Endothelial cell of umbilical vein (primary cell): ENCODE measurements at regions not wholly inside any gene's neighbourhood (a gene's known extent, or its start where the extent isn't known, plus 50 kb on each side); places are given as distances from the start of the nearest gene placed in this dataset.
"Not testable (repeated sequence)": the region's sequence is repeated elsewhere in the genome, so short reads cannot be mapped to it uniquely, and the experiment has no call there.

Experiments
- BruUV-seq: library from RNA; stranded (reverse); fragments of 400-500 nt; replicated peaks from 2 replicates; lab custom pipeline; 2021; lab: Mats Ljungman, UMichigan
- CTCF ChIA-PET: fragments of 300-600, 350-600 bp; sonication (Branson Sonifier 250); formaldehyde crosslinking; loops from one replicate; lab custom pipeline; 2021; ENCODE audit warnings: antibody characterized with exemption, inconsistent platforms; lab: Charles Lee
- POLR2A ChIA-PET: fragments of 300-600, 350-600 bp; sonication (Branson Sonifier 250); formaldehyde crosslinking; loops from one replicate; lab custom pipeline; 2021; ENCODE audit warnings: antibody characterized with exemption, inconsistent platforms; lab: Charles Lee
- DNase-seq: peaks from one replicate; pipeline ENCODE4 v3.0.0-alpha.2; 2011; ENCODE audit warnings: low read depth, low spot score
- FAIRE-seq: peaks from 2 replicates; lab custom pipeline; 2011; peaks lifted over from hg19 to GRCh38; lab: Jason Lieb, UNC
- H2AFZ ChIP-seq: 2 replicates; pipeline ENCODE4 v1.6.0; 2012; ENCODE audit warnings: low read depth, low read length, control low read depth, inconsistent platforms
- H3K27ac ChIP-seq: 2 replicates; pipeline ENCODE4 v1.5.1; 2011; ENCODE audit warnings: low read depth, mild to moderate bottlenecking, control low read depth, low read length, moderate library complexity; ENCODE audit not compliant: insufficient read depth
- H3K27me3 ChIP-seq, 2 experiments: 2 replicates each; pipeline versions ENCODE4 v1.6.0 to v1.6.1; 2011; ENCODE audit warnings: low read length in 2 of 2, mixed read lengths in 1 of 2; ENCODE audit not compliant: control insufficient read depth in 2 of 2, insufficient read depth in 2 of 2
- H3K36me3 ChIP-seq, 2 experiments: 2 replicates in 1 of 2; 3 replicates in 1 of 2; pipeline ENCODE4 v1.5.1; 2011; ENCODE audit warnings: low read length in 2 of 2, mild to moderate bottlenecking in 1 of 2, moderate library complexity in 1 of 2; ENCODE audit not compliant: control insufficient read depth in 2 of 2, insufficient read depth in 2 of 2; ENCODE audit errors: extremely low read depth in 1 of 2
- H3K4me1 ChIP-seq: 3 replicates; pipeline ENCODE4 v1.5.1; 2011; ENCODE audit warnings: mild to moderate bottlenecking, low read length; ENCODE audit not compliant: control insufficient read depth, insufficient read depth; ENCODE audit errors: extremely low read depth
- H3K4me2 ChIP-seq: 2 replicates; pipeline ENCODE4 v1.6.1; 2011; ENCODE audit warnings: low read length, control low read depth, mixed read lengths; ENCODE audit not compliant: insufficient read depth
- H3K4me3 ChIP-seq, 3 experiments: fragments of 200-600 bp in 1 of 3; sonication (generic), shearing (Covaris generic) in 1 of 3; replicated peaks in 1 of 3; 2 replicates each; pipeline ENCODE4 v1.5.1; 2011 to 2016; ENCODE audit warnings: control low read depth in 3 of 3, low read length in 3 of 3, mild to moderate bottlenecking in 2 of 3, inconsistent platforms in 1 of 3, low read depth in 1 of 3, moderate library complexity in 1 of 3; ENCODE audit not compliant: insufficient read depth in 1 of 3
- H3K79me2 ChIP-seq: 2 replicates; pipeline ENCODE4 v1.6.0; 2012; ENCODE audit warnings: low read length, inconsistent platforms; ENCODE audit not compliant: control insufficient read depth, insufficient read depth
- H3K9ac ChIP-seq: replicated peaks from 2 replicates; pipeline ENCODE3; 2011; ENCODE audit warnings: low read length, control low read depth; ENCODE audit not compliant: insufficient read depth; ENCODE audit errors: extremely low read depth
- H3K9me1 ChIP-seq: replicated peaks from 3 replicates; pipeline ENCODE4 v1.6.0; 2011; ENCODE audit warnings: mild to moderate bottlenecking, low read length; ENCODE audit not compliant: control insufficient read depth, insufficient read depth; ENCODE audit errors: extremely low read depth
- H3K9me3 ChIP-seq: replicated peaks from 2 replicates; pipeline ENCODE4 v1.5.1; 2012; ENCODE audit warnings: low read length, inconsistent platforms; ENCODE audit not compliant: control insufficient read depth, insufficient read depth
- H4K20me1 ChIP-seq: replicated peaks from 2 replicates; pipeline ENCODE3; 2011; ENCODE audit warnings: mild to moderate bottlenecking, low read length; ENCODE audit not compliant: control insufficient read depth, insufficient read depth; ENCODE audit errors: extremely low read depth
- CTCF ChIP-seq, 2 donors: IDR thresholded peaks; 1 replicate in 1 of 2; 2 replicates in 1 of 2; pipeline ENCODE4 v1.5.1; 2011; ENCODE audit warnings: low read length in 2 of 2, mild to moderate bottlenecking in 2 of 2, moderate library complexity in 2 of 2, control low read depth in 1 of 2, inconsistent platforms in 1 of 2, low read depth in 1 of 2; ENCODE audit not compliant: insufficient read depth in 1 of 2; ENCODE audit errors: extremely low read depth in 1 of 2
- EZH2 ChIP-seq: IDR thresholded peaks from 2 replicates; pipeline ENCODE4 v1.6.1; 2012; ENCODE audit warnings: borderline replicate concordance, low read depth, mild to moderate bottlenecking, moderate library complexity, low read length, inconsistent platforms; ENCODE audit not compliant: severe bottlenecking
- FOS ChIP-seq: IDR thresholded peaks from 2 replicates; pipeline ENCODE4 v1.6.1; 2011; ENCODE audit warnings: mild to moderate bottlenecking, low read length, moderate library complexity, borderline replicate concordance; ENCODE audit not compliant: insufficient read depth
- GATA2 ChIP-seq: IDR thresholded peaks from 2 replicates; pipeline ENCODE4 v1.7.0; 2011; ENCODE audit warnings: low read depth, mild to moderate bottlenecking, moderate library complexity, mixed read lengths, low read length; ENCODE audit not compliant: insufficient read length, insufficient read depth
- JUN ChIP-seq: IDR thresholded peaks from 2 replicates; pipeline ENCODE4 v1.6.1; 2011; ENCODE audit warnings: borderline replicate concordance, low read depth; ENCODE audit not compliant: insufficient read length, insufficient read depth
- MAX ChIP-seq: IDR thresholded peaks from 2 replicates; pipeline ENCODE4 v1.6.1; 2011; ENCODE audit not compliant: insufficient read depth, insufficient read length
- MYC ChIP-seq: IDR thresholded peaks from one replicate; pipeline ENCODE4 v1.6.1; 2011; ENCODE audit warnings: mild to moderate bottlenecking, low read depth, low read length
- POLR2A ChIP-seq: IDR thresholded peaks from 2 replicates; pipeline ENCODE4 v1.6.1; 2012; ENCODE audit warnings: low read depth, mild to moderate bottlenecking, control low read depth, low read length
- POLR2AphosphoS5 ChIP-seq: IDR thresholded peaks from 2 replicates; pipeline ENCODE4 v1.6.1; 2012; ENCODE audit warnings: low read depth, mild to moderate bottlenecking, control low read depth, low read length, moderate library complexity; ENCODE audit not compliant: insufficient read depth
- dilution Hi-C: fragments of 300-500 bp; cut with MboI; formaldehyde crosslinking; loops from one replicate; pipeline ENCODE4 v1.15.0; 2019; ENCODE audit warnings: low sequenced_read_pairs; ENCODE audit not compliant: extremely low pct_ligation_motif_present
- intact Hi-C: fragments of 100-400 bp; cut with micrococcal nuclease; formaldehyde crosslinking; loops from one replicate; pipeline ENCODE4 v1.10.0; 2022

- H3K9ac ChIP-seq, BruUV-seq, H4K20me1 ChIP-seq, H3K4me3 ChIP-seq, H3K79me2 ChIP-seq, H3K27ac ChIP-seq, H2AFZ ChIP-seq, intact Hi-C loops, H3K4me2 ChIP-seq, FAIRE-seq, H3K4me1 ChIP-seq, H3K9me3 ChIP-seq, DNase-seq, H3K36me3 ChIP-seq, H3K9me1 ChIP-seq, CTCF ChIA-PET, dilution Hi-C loops, POLR2A ChIA-PET: not testable (repeated sequence)
- peaks cover 12 to 13% of the 10 kb centered on the region in 2 experiments for H3K27me3 ChIP-seq
Observed at GRCh38 chr20:48367541-48368358, 460.0 kb downstream of the PREX1 start.

- ChIA-PET POLR2A (no interaction called here), CTCF (no interaction called here)
- Histone ChIP-seq H3K79me2 (no peaks in the 10 kb centered on the region), H3K4me1 (no peaks in the 10 kb centered on the region), H3K27ac (no peak overlapping the region), H3K27me3 (peaks cover 12 to 13% of the 10 kb centered on the region in 2 experiments), H3K4me2 (no peak overlapping the region), H3K9ac (no peak overlapping the region), H3K36me3 (no peaks in the 10 kb centered on the region), H4K20me1 (no peaks in the 10 kb centered on the region), H3K4me3 (no peak overlapping the region), H3K9me1 (no peaks in the 10 kb centered on the region), H3K9me3 (no peaks in the 10 kb centered on the region), H2AFZ (no peak overlapping the region)
- no TSS peak for BruUV-seq
- FAIRE-seq (no peak), DNase-seq (no peak)
- no peak for TF ChIP-seq JUN
- no peak for TF ChIP-seq CTCF (IDR thresholded peaks at IDR 0.05; ENCODE audit: extremely low read depth in 1 of 2, insufficient read depth in 1 of 2, low read depth in 1 of 2, low read length in 2 of 2)
- no peak for TF ChIP-seq FOS
- TF ChIP-seq EZH2 = no peak
- TF ChIP-seq POLR2A = no peak
- TF ChIP-seq POLR2AphosphoS5 = no peak
- TF ChIP-seq MAX = no peak
- TF ChIP-seq MYC = no peak
- TF ChIP-seq GATA2 = no peak
- dilution Hi-C loops = no loop called here
- intact Hi-C loops = no loop called here
Observed at GRCh38 chr20:48366230-48366629, 461.6 kb downstream of the PREX1 start.
